Astrocyte of the cerebellum (primary cell): ENCODE measurements at regions not wholly inside any gene's neighbourhood (a gene's known extent, or its start where the extent isn't known, plus 50 kb on each side); places are given as distances from the start of the nearest gene placed in this dataset.

ENCODE experiments used
- DNase-seq: peaks from one replicate; pipeline ENCODE4 v3.0.0-alpha.2; 2011; ENCODE audit warnings: low read depth
- H3K4me3 ChIP-seq: 2 replicates; pipeline ENCODE4 v1.5.1; 2011; ENCODE audit warnings: mild to moderate bottlenecking, low read depth, low read length, moderate library complexity
- CTCF ChIP-seq: IDR thresholded peaks from 2 replicates; pipeline ENCODE4 v1.5.1; 2012; ENCODE audit warnings: low read length, low read depth, moderate library complexity, mild to moderate bottlenecking; ENCODE audit errors: missing control alignments
- in situ Hi-C: cut with HindIII; loops from 2 replicates; pipeline ENCODE4 v1.10.0; 2017; ENCODE audit warnings: low sequenced_read_pairs

GRCh38 chr9:73667749-73668148 lies 516.1 kb downstream of the ANXA1 start:
- DNase-seq = no peak
- in situ Hi-C loops = no loop called here
- peak; percentile 20 for TF ChIP-seq CTCF
- H3K4me3 ChIP-seq = no peak overlapping the region

GRCh38 chr9:73680831-73681230 lies 529.2 kb downstream of the ANXA1 start:
- DNase-seq = no peak

GRCh38 chr9:73682789-73683188 lies 531.1 kb downstream of the ANXA1 start:
- DNase-seq = no peak
- H3K4me3 ChIP-seq = no peak overlapping the region
- TF ChIP-seq CTCF = no peak
- in situ Hi-C loops = no loop called here

More at GRCh38 chr9:73680831-73681230, 529.2 kb downstream of the ANXA1 start:
- no peak for TF ChIP-seq CTCF
- H3K4me3 ChIP-seq = no peak overlapping the region
- in situ Hi-C loops = no loop called here

GRCh38 chr9:73683862-73684591 lies 532.4 kb downstream of the ANXA1 start:
- no peak overlapping the region for H3K4me3 ChIP-seq
- TF ChIP-seq CTCF = peak; percentile 76
- DNase-seq = peak; percentile 37
- in situ Hi-C loops = no loop called here

- in situ Hi-C loops = no loop called here
- H3K4me3 ChIP-seq = no peak overlapping the region
- DNase-seq = no peak
- TF ChIP-seq CTCF = no peak
These were observed 532.9 kb downstream of the ANXA1 start for GRCh38 chr9:73684601-73685000.

GRCh38 chr9:73685786-73686185 lies 534.1 kb downstream of the ANXA1 start:
- DNase-seq = no peak
- in situ Hi-C loops = no loop called here
- TF ChIP-seq CTCF = no peak
- no peak overlapping the region for H3K4me3 ChIP-seq
